Amygdala (tissue), 56 donors: ENCODE measurements at regions not wholly inside any gene's neighbourhood (a gene's known extent, or its start where the extent isn't known, plus 50 kb on each side); places are given as distances from the start of the nearest gene placed in this dataset.
"Not testable (repeated sequence)": the region's sequence is repeated elsewhere in the genome, so short reads cannot be mapped to it uniquely, and the experiment has no call there.

Experiments
- DNase-seq, 56 donors: peaks; one replicate each; lab custom pipeline; 2025; lab: John Stamatoyannopoulos, UW

GRCh38 chr10:63675171-63675570, 154.0 kb downstream of the REEP3 start:
- DNase-seq: peak in 8 of 56 donors; percentile 3 to 49 (median 20)

- DNase-seq: no peak
These were observed 155.8 kb downstream of the REEP3 start for GRCh38 chr10:63677001-63677400.

- not testable (repeated sequence) for DNase-seq
These were observed 159.3 kb downstream of the REEP3 start for GRCh38 chr10:63680545-63680944.

GRCh38 chr10:63681993-63682697, 160.9 kb downstream of the REEP3 start:
- no peak for DNase-seq

- not testable (repeated sequence) for DNase-seq
These were observed 161.5 kb downstream of the REEP3 start for GRCh38 chr10:63682698-63683052.

- no peak for DNase-seq
These were observed 162.0 kb downstream of the REEP3 start for GRCh38 chr10:63683223-63683622.

- no peak for DNase-seq
These were observed 162.5 kb downstream of the REEP3 start for GRCh38 chr10:63683686-63684085.

GRCh38 chr10:63684257-63684936, 163.2 kb downstream of the REEP3 start:
- DNase-seq: no peak

- no peak for DNase-seq
These were observed 168.6 kb downstream of the REEP3 start for GRCh38 chr10:63689768-63690167.

- no peak for DNase-seq
These were observed 171.2 kb downstream of the REEP3 start for GRCh38 chr10:63692220-63692896.

GRCh38 chr10:63693021-63693420, 171.8 kb downstream of the REEP3 start:
- not testable (repeated sequence) for DNase-seq

- no peak for DNase-seq
These were observed 175.0 kb downstream of the REEP3 start for GRCh38 chr10:63696205-63696604.

- no peak for DNase-seq
These were observed 177.0 kb downstream of the REEP3 start for GRCh38 chr10:63697956-63698786.

GRCh38 chr10:63698787-63699150, 177.6 kb downstream of the REEP3 start:
- no peak for DNase-seq

GRCh38 chr10:63699785-63700613, 178.8 kb downstream of the REEP3 start:
- no peak for DNase-seq

- no peak for DNase-seq
These were observed 179.5 kb downstream of the REEP3 start for GRCh38 chr10:63700631-63701156.

- no peak for DNase-seq
These were observed 180.9 kb downstream of the REEP3 start for GRCh38 chr10:63702092-63702491.

GRCh38 chr10:63703113-63703670, 182.0 kb downstream of the REEP3 start:
- DNase-seq: peak in 2 of 56 donors; percentile 17 to 30

- no peak for DNase-seq
These were observed 182.6 kb downstream of the REEP3 start for GRCh38 chr10:63703740-63704345.
